BJ (cell line): ENCODE measurements at regions not wholly inside any gene's neighbourhood (a gene's known extent, or its start where the extent isn't known, plus 50 kb on each side); places are given as distances from the start of the nearest gene placed in this dataset.
"Not testable (repeated sequence)": the region's sequence is repeated elsewhere in the genome, so short reads cannot be mapped to it uniquely, and the experiment has no call there.

Experiments
- CTCF ChIA-PET: fragments of 350-600 bp; formaldehyde crosslinking; extraction: SDS; loops from one replicate; lab custom pipeline; 2021; ENCODE audit warnings: antibody characterized with exemption, inconsistent platforms; lab: Yijun Ruan, JAX
- POLR2A ChIA-PET: fragments of 300-600 bp; sonication (Branson Sonifier 250); formaldehyde crosslinking; extraction: SDS; loops from one replicate; lab custom pipeline; 2021; ENCODE audit warnings: antibody characterized with exemption; lab: Charles Lee
- DNase-seq: peaks from one replicate; pipeline ENCODE4 v3.0.0-alpha.2; 2011; ENCODE audit warnings: low read depth
- H3K27me3 ChIP-seq: 2 replicates; pipeline ENCODE4 v1.6.0; 2011; ENCODE audit warnings: low read length; ENCODE audit not compliant: control insufficient read depth, insufficient read depth
- H3K36me3 ChIP-seq: 2 replicates; pipeline ENCODE4 v1.5.1; 2011; ENCODE audit warnings: low read length; ENCODE audit not compliant: control insufficient read depth, insufficient read depth
- H3K4me3 ChIP-seq: 2 replicates; pipeline ENCODE4 v1.5.1; 2011; ENCODE audit warnings: low read depth, mild to moderate bottlenecking, control low read depth, low read length
- CTCF ChIP-seq: IDR thresholded peaks from 2 replicates; pipeline ENCODE4 v1.5.1; 2011; ENCODE audit warnings: low read depth, mild to moderate bottlenecking, control low read depth, inconsistent platforms, low read length, moderate library complexity; ENCODE audit not compliant: insufficient read depth

GRCh38 chr3:13229273-13229949 lies 156.2 kb upstream of the IQSEC1 start:
- peak; percentile 37; the same call in 1 of the 2 replicates for TF ChIP-seq CTCF
- CTCF ChIA-PET: interaction anchor here (0.6 to 1.9 kb wide), 4 partner anchors 8 to 63 kb away, joined by 3 to 5 read pairs (median 3); no protein-coding TSS in a partner anchor
- peaks cover 1% of the 10 kb centered on the region; the same call in 1 of the 2 replicates for H3K27me3 ChIP-seq
- POLR2A ChIA-PET: no interaction called here
- H3K4me3 ChIP-seq: no peak overlapping the region
- DNase-seq: no peak
- H3K36me3 ChIP-seq: no peaks in the 10 kb centered on the region

- CTCF ChIA-PET: interaction anchor here (0.6 to 1.9 kb wide), 2 partner anchors 9 to 64 kb away, joined by 3 to 5 read pairs; no protein-coding TSS in a partner anchor
Observed at GRCh38 chr3:13228584-13228983, 155.4 kb upstream of the IQSEC1 start.

GRCh38 chr3:13228169-13228568 lies 154.9 kb upstream of the IQSEC1 start:
- H3K36me3 ChIP-seq, H3K4me3 ChIP-seq, H3K27me3 ChIP-seq, DNase-seq, POLR2A ChIA-PET: not testable (repeated sequence)
- CTCF ChIA-PET: interaction anchor here (1.9 kb wide), 1 partner anchor 10 kb away, joined by 5 read pairs; no protein-coding TSS in a partner anchor

More at GRCh38 chr3:13228584-13228983, 155.4 kb upstream of the IQSEC1 start:
- H3K27me3 ChIP-seq: peaks cover 1% of the 10 kb centered on the region; the same call in 1 of the 2 replicates
- TF ChIP-seq CTCF: no peak
- DNase-seq: no peak
- no peaks in the 10 kb centered on the region for H3K36me3 ChIP-seq
- POLR2A ChIA-PET: no interaction called here
- H3K4me3 ChIP-seq: no peak overlapping the region

- ChIA-PET CTCF (no interaction called here), POLR2A (no interaction called here)
- Histone ChIP-seq H3K4me3 (no peak overlapping the region), H3K27me3 (peaks cover 1% of the 10 kb centered on the region; the same call in 1 of the 2 replicates), H3K36me3 (no peaks in the 10 kb centered on the region)
- no peak for TF ChIP-seq CTCF
- DNase-seq: no peak
Observed at GRCh38 chr3:13227315-13228165, 154.3 kb upstream of the IQSEC1 start.

GRCh38 chr3:13224967-13225366 lies 151.7 kb upstream of the IQSEC1 start:
- DNase-seq: no peak
- H3K36me3 ChIP-seq: no peaks in the 10 kb centered on the region
- H3K27me3 ChIP-seq: no peaks in the 10 kb centered on the region; the same call in 1 of the 2 replicates
- ChIA-PET POLR2A (no interaction called here), CTCF (interaction anchor here (0.6 kb wide), 1 partner anchor 635 kb away, joined by 3 read pairs; no protein-coding TSS in a partner anchor)
- no peak overlapping the region for H3K4me3 ChIP-seq
- TF ChIP-seq CTCF: no peak
